HG02763 (cell line): ENCODE measurements at regions not wholly inside any gene's neighbourhood (a gene's known extent, or its start where the extent isn't known, plus 50 kb on each side); places are given as distances from the start of the nearest gene placed in this dataset.
"Not testable (repeated sequence)": the region's sequence is repeated elsewhere in the genome, so short reads cannot be mapped to it uniquely, and the experiment has no call there.

ENCODE experiments used
- ATAC-seq: cut with Tn5 transposase; IDR thresholded peaks from one replicate; pipeline ENCODE4 v1.9.1; 2021; ENCODE audit warnings: mild to moderate bottlenecking, moderate library complexity; ENCODE audit not compliant: unreplicated experiment

DNA sequence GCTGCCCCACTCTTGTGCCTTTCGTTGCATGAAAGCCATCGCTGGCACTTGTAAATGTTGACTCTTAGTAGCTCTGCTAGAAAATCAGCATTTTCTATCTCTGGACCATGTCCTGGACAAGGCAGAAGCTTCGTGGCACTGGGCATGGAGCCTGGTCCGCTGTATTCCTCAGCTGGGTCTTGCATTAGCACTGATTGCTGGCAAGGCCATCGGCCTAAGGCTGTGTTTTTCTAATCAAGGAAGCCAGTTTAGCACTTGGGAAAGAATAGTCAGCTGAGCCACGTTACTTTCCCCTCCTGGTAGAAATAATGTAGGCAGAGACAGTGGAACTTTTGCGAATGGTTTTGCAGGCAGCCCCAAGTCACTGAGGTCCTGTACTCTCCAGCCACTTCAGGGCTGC is 180.2 kb upstream of the EOLA2 start:
- no peak for ATAC-seq

DNA sequence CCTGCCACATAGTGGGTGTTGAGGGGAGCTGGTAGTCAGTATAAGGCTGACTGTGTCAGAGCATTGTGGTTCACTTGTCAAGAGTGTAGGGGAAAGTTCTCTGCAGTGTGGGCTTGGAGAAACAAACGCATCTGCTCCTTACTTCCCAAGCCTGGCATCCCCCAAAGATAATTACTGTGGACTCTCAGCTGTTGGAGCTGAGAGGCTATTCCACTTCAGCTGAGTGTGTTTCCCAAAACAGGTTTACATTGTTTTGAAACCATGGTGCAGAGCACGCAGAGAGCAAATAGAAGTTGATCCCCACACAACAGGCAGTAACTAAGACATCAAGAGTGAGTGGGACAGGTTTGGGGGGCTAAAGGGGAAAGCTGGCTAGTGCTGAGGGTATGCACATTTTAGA is 181.0 kb upstream of the EOLA2 start:
- ATAC-seq: no peak

GRCh38 chrX:150125045-150125444 is 186.8 kb upstream of the EOLA2 start:
- not testable (repeated sequence) for ATAC-seq

DNA sequence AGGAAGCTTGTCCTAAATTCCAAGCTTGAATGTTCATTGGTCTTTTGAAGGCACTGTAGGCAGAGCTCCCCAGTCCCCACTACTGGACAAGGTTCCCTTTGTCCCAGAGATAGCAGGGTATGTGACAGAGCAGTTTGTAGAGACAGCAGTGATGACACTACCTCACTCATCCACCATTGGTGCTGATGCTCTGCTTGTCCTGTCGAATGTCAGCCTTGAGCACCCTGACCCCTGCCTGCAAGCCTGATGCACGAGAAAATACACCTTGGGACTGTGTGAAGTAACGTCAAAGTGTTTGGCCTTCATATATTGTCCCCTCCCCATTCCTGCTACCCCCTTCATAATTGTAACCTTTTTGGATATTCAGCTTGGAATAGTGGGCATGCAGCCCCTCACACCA is 188.9 kb upstream of the EOLA2 start:
- no peak for ATAC-seq

DNA sequence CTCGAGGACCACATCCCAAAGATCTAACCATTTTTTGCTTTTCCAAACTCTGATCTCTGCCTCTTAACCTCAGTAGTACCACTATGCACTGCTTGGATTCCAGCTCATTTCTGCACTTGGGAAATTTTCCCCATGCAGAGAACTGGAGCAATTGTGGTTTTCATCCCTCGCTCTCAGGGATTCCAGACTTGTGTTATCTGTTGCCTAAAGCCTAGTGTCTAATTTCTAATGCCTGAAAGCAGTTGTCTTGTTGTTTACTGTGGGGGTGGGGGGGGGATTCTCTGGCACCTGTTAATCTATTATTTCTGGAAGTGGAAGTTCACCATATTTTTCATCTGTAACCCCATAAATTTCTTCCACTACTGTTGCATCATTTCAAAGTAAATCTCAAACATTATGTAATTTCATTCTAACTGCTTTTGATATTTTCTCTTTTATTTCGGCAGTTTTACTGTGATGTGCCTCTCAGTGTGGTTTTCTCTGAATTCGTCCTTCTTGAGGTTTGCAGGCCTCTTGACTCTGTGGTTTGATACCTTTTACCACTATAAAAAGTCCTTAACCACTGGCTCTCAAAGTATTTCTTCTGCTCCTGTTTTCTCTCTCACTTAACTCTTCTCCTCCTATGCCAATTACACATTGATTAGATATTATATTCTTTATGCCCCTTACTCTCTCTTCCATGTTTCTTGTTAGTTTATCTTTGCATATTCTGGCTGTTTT is 205.6 kb upstream of the EOLA2 start:
- ATAC-seq: no peak

- no peak for ATAC-seq
Measured at GRCh38 chrX:150146271-150146896, 208.1 kb upstream of the EOLA2 start.

GRCh38 chrX:150148749-150149672 is 210.7 kb upstream of the EOLA2 start:
- no peak for ATAC-seq

- no peak for ATAC-seq
Measured at GRCh38 chrX:150150076-150150779, 211.9 kb upstream of the EOLA2 start.

DNA sequence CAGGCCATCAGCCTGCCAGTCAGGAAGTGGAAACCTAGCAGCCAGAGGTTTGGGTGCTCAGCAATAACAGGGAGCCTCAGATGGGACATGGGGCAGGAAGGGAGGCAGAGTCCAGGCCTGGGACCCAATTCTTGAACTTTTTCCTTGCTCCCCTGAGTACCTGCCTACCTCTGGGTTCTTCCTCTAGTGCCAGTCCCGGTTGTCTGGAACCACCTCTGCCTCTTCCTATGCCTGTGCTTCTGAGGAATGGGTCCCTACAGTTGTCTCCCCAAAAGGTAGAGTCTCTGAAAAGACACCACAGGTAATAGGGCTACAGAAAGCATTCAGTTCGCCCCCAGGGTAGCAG is 212.4 kb upstream of the MAMLD1 start:
- ATAC-seq: no peak

- ATAC-seq: no peak
Measured at GRCh38 chrX:150152036-150152435, 211.1 kb upstream of the MAMLD1 start.

- ATAC-seq: no peak
Measured at GRCh38 chrX:150152546-150152945, 210.6 kb upstream of the MAMLD1 start.

DNA sequence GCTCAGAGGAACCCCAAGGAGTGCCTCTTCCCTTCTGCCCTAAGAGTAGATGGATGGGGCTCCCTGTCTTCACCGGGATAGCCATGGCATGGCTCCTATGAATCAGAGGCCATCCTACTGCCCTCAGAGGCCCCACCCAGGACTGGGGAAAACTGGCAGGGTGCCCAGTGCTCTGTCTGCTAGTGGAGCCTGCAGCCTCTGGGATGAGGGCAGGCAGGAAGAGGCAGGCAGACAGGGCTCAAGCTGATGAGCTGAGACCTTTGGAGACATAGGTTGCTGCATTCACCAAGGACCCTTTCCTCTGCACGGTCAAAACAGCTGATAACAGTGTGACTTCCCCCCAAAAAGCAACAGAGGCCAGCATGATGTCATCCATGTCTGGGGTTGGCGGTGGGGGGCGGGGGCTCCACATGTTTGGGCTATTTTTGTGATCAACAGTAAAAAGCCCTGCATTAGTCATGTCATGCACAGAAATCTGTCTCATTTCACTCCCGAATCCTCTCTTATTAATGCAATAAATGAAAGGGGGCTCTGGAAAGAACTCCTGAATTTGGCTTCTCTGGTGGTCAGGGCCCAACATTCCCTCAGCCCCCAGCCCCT is 207.6 kb upstream of the MAMLD1 start:
- ATAC-seq: no peak

DNA sequence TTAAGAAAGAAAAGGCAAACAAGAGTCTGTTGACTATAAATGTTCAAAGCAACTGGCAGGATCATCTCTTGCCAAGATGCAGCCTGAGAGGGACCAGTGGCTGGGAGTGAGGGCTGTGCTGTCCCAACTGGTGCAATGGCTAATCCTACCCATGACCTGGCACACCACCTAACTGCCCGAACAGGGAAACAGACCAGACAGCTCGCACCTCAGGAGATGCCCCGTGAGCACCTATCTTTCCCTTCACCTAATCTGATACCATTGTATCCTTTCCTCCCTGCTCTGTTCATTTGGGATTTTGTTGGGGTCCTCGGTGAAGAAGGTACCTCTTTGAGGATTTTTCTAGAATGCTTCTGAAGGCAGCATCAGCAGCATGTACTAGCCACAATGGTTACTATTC is 206.5 kb upstream of the MAMLD1 start:
- no peak for ATAC-seq

GRCh38 chrX:150157291-150157690 is 205.8 kb upstream of the MAMLD1 start:
- no peak for ATAC-seq

DNA sequence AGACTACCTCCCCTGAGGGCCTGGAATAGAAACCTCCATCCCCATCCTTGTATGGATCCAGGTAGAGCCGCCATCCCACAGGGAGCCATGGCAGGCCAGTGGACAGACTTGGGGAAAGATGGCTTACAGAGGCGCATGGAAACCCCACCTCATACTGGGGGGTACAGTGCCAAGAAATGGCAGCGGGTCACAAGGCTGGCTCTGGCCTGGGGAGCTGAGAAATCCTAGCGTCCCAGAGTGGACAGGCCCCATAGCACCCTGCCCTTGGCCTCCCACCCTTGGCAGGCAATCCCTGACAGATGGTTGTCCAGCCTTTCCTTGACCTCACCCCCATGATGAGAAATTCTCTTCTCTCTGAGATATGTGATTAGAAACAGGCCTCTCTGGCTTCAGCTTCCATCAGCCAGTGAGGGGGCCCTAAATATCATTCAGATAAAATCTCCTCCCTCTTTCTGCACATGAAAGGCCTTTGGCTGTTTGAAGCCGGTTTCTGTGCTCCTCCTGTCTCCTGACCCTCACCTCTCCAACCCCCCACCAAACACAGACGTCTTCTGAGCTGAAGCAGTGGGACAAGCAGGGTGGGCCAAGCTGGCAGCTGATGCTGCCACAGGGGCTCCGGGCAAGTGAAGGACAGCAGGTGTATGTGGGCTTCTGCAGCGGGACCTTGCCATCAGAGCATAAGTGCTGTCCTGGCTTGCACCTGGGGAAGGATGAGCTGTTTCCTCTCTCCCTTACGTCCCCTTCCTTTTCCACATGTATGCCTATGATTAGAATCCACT is 204.4 kb upstream of the MAMLD1 start:
- no peak for ATAC-seq

DNA sequence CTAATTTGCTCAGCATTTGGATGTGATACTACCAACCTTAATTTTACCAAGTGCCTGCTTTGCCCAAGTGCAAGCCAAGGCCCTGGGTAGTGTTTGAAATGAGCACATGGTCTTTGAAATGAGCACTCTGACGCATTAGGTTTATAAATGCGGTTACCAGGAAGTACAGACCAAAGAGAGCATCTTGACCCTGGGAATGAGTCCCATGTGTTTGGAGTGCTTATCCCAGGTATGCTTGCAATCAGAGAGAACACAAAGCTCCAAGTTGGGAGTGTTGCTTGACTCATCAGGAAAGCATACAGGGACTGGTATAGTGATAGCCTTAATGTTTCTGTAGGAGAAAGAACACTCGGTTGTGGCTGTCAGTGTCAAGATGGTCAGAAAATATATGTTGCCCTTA is 203.6 kb upstream of the MAMLD1 start:
- ATAC-seq: no peak

GRCh38 chrX:150160656-150161055 is 202.5 kb upstream of the MAMLD1 start:
- no peak for ATAC-seq

DNA sequence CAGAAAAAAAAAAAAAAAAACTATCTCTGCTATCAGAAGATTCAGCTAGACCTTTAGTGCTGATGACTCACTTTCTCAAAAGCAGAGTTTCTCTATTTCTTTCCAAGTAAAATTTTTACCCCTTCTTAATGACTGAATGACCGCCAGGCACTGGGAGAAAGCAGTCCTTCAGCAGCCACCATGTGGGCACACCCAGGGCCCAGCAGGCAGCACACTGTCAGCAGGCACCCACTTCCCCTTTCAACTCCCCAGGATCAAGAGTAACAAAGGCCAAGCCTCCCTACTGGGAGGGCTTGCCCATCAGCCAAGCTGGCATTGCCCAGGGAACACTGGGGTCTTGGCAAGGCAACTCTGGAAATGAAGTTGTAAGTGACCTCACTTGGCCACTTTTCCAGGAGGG is 201.9 kb upstream of the MAMLD1 start:
- no peak for ATAC-seq

- ATAC-seq: no peak
Measured at GRCh38 chrX:150162141-150162540, 201.0 kb upstream of the MAMLD1 start.
